ENCODE measurements at regions not wholly inside any gene's neighbourhood (a gene's known extent, or its start where the extent isn't known, plus 50 kb on each side); places are given as distances from the start of the nearest gene placed in this dataset.

GRCh38 chr11:90594658-90595057, 371.8 kb upstream of the CHORDC1 start:
- intact Hi-C loops (cut with DNase I) = no loop called here
- Histone ChIP-seq H3K27me3 (no peaks in the 10 kb centered on the region), H3K27ac (replicated peaks in 1 of 4) (no peak overlapping the region), H3K4me3 (no peak overlapping the region), H3K9me3 (no peaks in the 10 kb centered on the region), H3K36me3 (no peaks in the 10 kb centered on the region), H3K4me1 (no peaks in the 10 kb centered on the region)
- TF ChIP-seq CTCF (IDR thresholded peaks at IDR 0.05) (no peak), POLR2A (IDR thresholded peaks at IDR 0.05; ENCODE audit: low read depth) (no peak), EP300 (IDR thresholded peaks at IDR 0.05) (no peak), POLR2AphosphoS5 (IDR thresholded peaks at IDR 0.05) (no peak)
- 44% methylated on average over 1 of the region's 1 CpG for WGBS
- no peak for DNase-seq (ENCODE audit: extremely low spot score)

GRCh38 chr11:90593099-90593498, 370.2 kb upstream of the CHORDC1 start:
- H3K4me3 ChIP-seq = no peak overlapping the region

DNA sequence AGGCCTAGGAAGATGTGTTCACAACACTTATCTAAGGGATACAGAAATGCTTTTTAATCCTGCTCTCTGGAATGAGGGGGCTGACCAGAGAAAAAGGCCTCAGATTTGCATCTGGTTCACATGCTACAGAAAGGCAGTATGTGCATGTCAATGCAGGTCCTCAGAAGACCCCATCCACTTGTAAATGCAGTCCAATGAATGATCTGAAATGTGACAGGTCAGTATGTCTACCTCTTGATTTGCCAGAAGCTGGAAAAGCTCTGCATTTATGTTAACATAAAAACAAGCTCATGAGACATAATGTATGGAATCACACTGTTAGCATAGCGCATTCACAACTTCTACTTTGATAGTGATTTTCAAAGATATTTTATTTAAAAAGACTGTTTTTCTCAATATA, 367.4 kb upstream of the CHORDC1 start:
- no peaks in the 10 kb centered on the region for H3K9me3 ChIP-seq
- WGBS = 97% methylated on average over 1 of the region's 1 CpG
- H3K27ac ChIP-seq (replicated peaks in 1 of 4) = no peak overlapping the region
- H3K36me3 ChIP-seq = no peaks in the 10 kb centered on the region
- TF ChIP-seq POLR2AphosphoS5 (IDR thresholded peaks at IDR 0.05) (no peak), EP300 (IDR thresholded peaks at IDR 0.05) (no peak), POLR2A (IDR thresholded peaks at IDR 0.05; ENCODE audit: low read depth) (no peak), CTCF (IDR thresholded peaks at IDR 0.05) (no peak)
- intact Hi-C loops (cut with DNase I) = no loop called here
- H3K27me3 ChIP-seq = no peaks in the 10 kb centered on the region
- no peak overlapping the region for H3K4me3 ChIP-seq
- H3K4me1 ChIP-seq = no peaks in the 10 kb centered on the region
- no peak for DNase-seq (ENCODE audit: extremely low spot score)

More at GRCh38 chr11:90593099-90593498, 370.2 kb upstream of the CHORDC1 start:
- no peaks in the 10 kb centered on the region for H3K4me1 ChIP-seq
- H3K27me3 ChIP-seq = no peaks in the 10 kb centered on the region
- no peaks in the 10 kb centered on the region for H3K36me3 ChIP-seq
- intact Hi-C loops (cut with DNase I) = no loop called here
- TF ChIP-seq CTCF (IDR thresholded peaks at IDR 0.05) (no peak), POLR2AphosphoS5 (IDR thresholded peaks at IDR 0.05) (no peak), POLR2A (IDR thresholded peaks at IDR 0.05; ENCODE audit: low read depth) (no peak), EP300 (IDR thresholded peaks at IDR 0.05) (no peak)
- DNase-seq (ENCODE audit: extremely low spot score) = no peak
- no peak overlapping the region for H3K27ac ChIP-seq (replicated peaks in 1 of 4)
- WGBS = 68% methylated on average over 1 of the region's 1 CpG
- no peaks in the 10 kb centered on the region for H3K9me3 ChIP-seq

DNA sequence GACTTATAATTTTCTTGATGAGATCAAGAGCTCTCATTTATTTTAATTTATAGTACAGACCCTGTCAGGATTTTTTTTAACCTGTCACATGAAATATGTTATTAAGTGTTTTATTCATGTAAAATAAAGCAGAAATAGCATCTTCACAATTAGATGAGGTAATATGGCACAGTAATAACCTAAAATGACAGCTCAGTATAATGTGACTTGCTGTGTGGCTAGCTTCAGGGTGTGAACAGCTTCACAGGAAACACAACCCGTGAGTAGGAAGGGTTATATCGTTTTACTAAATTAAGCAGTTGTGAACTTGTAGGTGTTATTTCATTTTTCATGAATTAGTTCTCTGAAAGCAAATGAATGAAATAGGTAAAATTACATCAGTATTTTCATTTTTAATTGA, 366.9 kb upstream of the CHORDC1 start:
- DNase-seq (ENCODE audit: extremely low spot score) = no peak
- intact Hi-C loops (cut with DNase I) = no loop called here
- WGBS = 75% methylated on average over 2 of the region's 2 CpGs

More for the DNA sequence above, 366.9 kb upstream of the CHORDC1 start:
- no peak for TF ChIP-seq CTCF (IDR thresholded peaks at IDR 0.05)
- no peak for TF ChIP-seq POLR2A (IDR thresholded peaks at IDR 0.05; ENCODE audit: low read depth)
- no peak for TF ChIP-seq EP300 (IDR thresholded peaks at IDR 0.05)
- no peak for TF ChIP-seq POLR2AphosphoS5 (IDR thresholded peaks at IDR 0.05)
- Histone ChIP-seq H3K4me1 (no peaks in the 10 kb centered on the region), H3K9me3 (no peaks in the 10 kb centered on the region), H3K4me3 (no peak overlapping the region), H3K36me3 (no peaks in the 10 kb centered on the region), H3K27ac (replicated peaks in 1 of 4) (no peak overlapping the region), H3K27me3 (no peaks in the 10 kb centered on the region)
